ENCODE measurements at regions not wholly inside any gene's neighbourhood (a gene's known extent, or its start where the extent isn't known, plus 50 kb on each side); places are given as distances from the start of the nearest gene placed in this dataset.

- TF ChIP-seq, protein P1, sequence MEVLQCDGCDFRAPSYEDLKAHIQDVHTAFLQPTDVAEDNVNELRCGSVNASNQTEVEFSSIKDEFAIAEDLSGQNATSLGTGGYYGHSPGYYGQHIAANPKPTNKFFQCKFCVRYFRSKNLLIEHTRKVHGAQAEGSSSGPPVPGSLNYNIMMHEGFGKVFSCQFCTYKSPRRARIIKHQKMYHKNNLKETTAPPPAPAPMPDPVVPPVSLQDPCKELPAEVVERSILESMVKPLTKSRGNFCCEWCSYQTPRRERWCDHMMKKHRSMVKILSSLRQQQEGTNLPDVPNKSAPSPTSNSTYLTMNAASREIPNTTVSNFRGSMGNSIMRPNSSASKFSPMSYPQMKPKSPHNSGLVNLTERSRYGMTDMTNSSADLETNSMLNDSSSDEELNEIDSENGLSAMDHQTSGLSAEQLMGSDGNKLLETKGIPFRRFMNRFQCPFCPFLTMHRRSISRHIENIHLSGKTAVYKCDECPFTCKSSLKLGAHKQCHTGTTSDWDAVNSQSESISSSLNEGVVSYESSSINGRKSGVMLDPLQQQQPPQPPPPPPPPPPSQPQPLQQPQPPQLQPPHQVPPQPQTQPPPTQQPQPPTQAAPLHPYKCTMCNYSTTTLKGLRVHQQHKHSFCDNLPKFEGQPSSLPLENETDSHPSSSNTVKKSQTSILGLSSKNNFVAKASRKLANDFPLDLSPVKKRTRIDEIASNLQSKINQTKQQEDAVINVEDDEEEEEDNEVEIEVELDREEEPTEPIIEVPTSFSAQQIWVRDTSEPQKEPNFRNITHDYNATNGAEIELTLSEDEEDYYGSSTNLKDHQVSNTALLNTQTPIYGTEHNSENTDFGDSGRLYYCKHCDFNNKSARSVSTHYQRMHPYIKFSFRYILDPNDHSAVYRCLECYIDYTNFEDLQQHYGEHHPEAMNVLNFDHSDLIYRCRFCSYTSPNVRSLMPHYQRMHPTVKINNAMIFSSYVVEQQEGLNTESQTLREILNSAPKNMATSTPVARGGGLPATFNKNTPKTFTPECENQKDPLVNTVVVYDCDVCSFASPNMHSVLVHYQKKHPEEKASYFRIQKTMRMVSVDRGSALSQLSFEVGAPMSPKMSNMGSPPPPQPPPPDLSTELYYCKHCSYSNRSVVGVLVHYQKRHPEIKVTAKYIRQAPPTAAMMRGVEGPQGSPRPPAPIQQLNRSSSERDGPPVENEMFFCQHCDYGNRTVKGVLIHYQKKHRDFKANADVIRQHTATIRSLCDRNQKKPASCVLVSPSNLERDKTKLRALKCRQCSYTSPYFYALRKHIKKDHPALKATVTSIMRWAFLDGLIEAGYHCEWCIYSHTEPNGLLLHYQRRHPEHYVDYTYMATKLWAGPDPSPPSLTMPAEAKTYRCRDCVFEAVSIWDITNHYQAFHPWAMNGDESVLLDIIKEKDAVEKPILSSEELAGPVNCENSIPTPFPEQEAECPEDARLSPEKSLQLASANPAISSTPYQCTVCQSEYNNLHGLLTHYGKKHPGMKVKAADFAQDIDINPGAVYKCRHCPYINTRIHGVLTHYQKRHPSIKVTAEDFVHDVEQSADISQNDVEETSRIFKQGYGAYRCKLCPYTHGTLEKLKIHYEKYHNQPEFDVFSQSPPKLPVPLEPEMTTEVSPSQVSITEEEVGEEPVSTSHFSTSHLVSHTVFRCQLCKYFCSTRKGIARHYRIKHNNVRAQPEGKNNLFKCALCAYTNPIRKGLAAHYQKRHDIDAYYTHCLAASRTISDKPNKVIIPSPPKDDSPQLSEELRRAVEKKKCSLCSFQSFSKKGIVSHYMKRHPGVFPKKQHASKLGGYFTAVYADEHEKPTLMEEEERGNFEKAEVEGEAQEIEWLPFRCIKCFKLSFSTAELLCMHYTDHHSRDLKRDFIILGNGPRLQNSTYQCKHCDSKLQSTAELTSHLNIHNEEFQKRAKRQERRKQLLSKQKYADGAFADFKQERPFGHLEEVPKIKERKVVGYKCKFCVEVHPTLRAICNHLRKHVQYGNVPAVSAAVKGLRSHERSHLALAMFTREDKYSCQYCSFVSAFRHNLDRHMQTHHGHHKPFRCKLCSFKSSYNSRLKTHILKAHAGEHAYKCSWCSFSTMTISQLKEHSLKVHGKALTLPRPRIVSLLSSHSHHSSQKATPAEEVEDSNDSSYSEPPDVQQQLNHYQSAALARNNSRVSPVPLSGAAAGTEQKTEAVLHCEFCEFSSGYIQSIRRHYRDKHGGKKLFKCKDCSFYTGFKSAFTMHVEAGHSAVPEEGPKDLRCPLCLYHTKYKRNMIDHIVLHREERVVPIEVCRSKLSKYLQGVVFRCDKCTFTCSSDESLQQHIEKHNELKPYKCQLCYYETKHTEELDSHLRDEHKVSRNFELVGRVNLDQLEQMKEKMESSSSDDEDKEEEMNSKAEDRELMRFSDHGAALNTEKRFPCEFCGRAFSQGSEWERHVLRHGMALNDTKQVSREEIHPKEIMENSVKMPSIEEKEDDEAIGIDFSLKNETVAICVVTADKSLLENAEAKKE (CRISPR knock-in tag; IDR thresholded peaks at IDR 0.05): no peak
- TF ChIP-seq POLR2AphosphoS5 (IDR thresholded peaks at IDR 0.05; ENCODE audit: low read depth) (no peak), NANOG (IDR thresholded peaks at IDR 0.05; ENCODE audit: borderline replicate concordance) (no peak), CREB1 (CRISPR knock-in tag; IDR thresholded peaks at IDR 0.05; ENCODE audit: low read depth) (no peak), ZNF331 (CRISPR knock-in tag; IDR thresholded peaks at IDR 0.05; ENCODE audit: low read depth) (no peak)
These were observed 137.6 kb upstream of the WNT4 start (continued) for GRCh38 chr1:22280526-22280925.

DNA sequence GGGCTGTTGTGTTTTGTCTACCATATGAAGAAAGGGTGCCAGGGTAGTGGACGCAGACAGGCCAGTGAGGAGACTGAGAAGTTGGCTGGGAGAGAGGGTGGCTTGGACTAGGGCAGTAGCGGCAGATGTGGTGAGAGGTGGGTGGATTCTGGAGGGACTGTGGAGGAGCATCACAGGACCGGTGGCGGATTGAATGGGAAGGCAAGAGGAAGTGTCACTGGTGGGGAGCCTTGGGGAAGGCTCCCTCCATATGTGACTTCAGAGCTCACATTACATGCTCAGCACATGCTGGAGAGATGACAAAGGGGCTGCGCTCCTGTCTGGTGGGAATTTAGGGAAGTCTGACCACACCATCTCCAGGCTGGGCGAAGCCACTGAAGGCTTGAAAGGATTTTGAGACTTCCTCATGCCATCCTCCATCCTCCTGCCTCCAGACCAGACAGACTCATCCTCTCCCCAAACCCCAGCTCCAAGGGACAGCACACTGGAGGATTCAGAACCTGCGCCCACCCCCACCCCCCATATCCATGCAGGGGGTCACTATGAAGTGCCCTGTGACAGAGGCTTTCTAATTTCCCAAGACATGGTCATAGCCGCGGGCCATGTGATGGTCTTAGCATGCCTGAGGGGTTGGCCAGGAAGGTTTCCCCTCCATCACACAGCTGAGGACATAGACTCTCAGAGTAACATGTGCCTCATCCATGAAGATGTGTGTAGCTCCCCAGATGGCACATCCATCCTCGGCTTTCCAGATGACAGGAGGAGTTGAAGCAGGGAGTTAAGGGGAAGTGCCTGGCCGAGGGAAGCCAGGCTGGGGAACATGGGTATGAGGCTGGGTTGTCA is 138.8 kb upstream of the WNT4 start:
- Mint-ChIP-seq H3K4me1 (no peaks in the 10 kb centered on the region), H3K27me3 (ENCODE audit: insufficient read depth, low read depth, poor library complexity) (peaks cover 12% of the 10 kb centered on the region), H3K36me3 (ENCODE audit: low read depth) (no peaks in the 10 kb centered on the region; the same call in 2 of the 3 replicates), H3K4me3 (no peak overlapping the region), H3K27ac (no peak overlapping the region), H3K9me3 (peaks cover 6% of the 10 kb centered on the region)
- H3K79me2 ChIP-seq (replicated peaks; ENCODE audit: insufficient read depth): no peaks in the 10 kb centered on the region
- H3F3A ChIP-seq (replicated peaks; ENCODE audit: low read depth): no peaks in the 10 kb centered on the region
- H2AFZ ChIP-seq: no peak overlapping the region
- no peaks in the 10 kb centered on the region for H4K20me1 ChIP-seq (replicated peaks; ENCODE audit: insufficient read depth)
- H3K36me3 ChIP-seq (ENCODE audit: insufficient read depth): no peaks in the 10 kb centered on the region
- H3K9me2 ChIP-seq (ENCODE audit: insufficient read depth): no peaks in the 10 kb centered on the region
- H3K27me3 ChIP-seq (ENCODE audit: insufficient read depth): no peaks in the 10 kb centered on the region
- ATAC-seq: no peak
- DNase-seq (ENCODE audit: low spot score): no peak
- no peaks in the 10 kb centered on the region for H3K4me1 ChIP-seq (ENCODE audit: insufficient read depth)
- H3K27ac ChIP-seq (ENCODE audit: low read depth): no peak overlapping the region
- no peak overlapping the region for H3K4me3 ChIP-seq
- no peak overlapping the region for H3K4me2 ChIP-seq
- TF ChIP-seq ZNF114 (CRISPR knock-in tag; IDR thresholded peaks at IDR 0.05): no peak
- TF ChIP-seq NANOG (IDR thresholded peaks at IDR 0.05; ENCODE audit: borderline replicate concordance): no peak
- TF ChIP-seq STAT1 (IDR thresholded peaks at IDR 0.05; ENCODE audit: unreplicated experiment): no peak
- TF ChIP-seq EZH2phosphoT487 (IDR thresholded peaks at IDR 0.05; ENCODE audit: unreplicated experiment): no peak
- TF ChIP-seq EZH2 (IDR thresholded peaks at IDR 0.05; ENCODE audit: low read depth, unreplicated experiment): no peak
- no peak for TF ChIP-seq CREB1 (CRISPR knock-in tag; IDR thresholded peaks at IDR 0.05; ENCODE audit: low read depth)
- TF ChIP-seq POLR2AphosphoS5 (IDR thresholded peaks at IDR 0.05; ENCODE audit: low read depth): no peak
- TF ChIP-seq, protein P2, sequence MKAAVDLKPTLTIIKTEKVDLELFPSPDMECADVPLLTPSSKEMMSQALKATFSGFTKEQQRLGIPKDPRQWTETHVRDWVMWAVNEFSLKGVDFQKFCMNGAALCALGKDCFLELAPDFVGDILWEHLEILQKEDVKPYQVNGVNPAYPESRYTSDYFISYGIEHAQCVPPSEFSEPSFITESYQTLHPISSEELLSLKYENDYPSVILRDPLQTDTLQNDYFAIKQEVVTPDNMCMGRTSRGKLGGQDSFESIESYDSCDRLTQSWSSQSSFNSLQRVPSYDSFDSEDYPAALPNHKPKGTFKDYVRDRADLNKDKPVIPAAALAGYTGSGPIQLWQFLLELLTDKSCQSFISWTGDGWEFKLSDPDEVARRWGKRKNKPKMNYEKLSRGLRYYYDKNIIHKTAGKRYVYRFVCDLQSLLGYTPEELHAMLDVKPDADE (IDR thresholded peaks at IDR 0.05): no peak
- TF ChIP-seq, protein P3, sequence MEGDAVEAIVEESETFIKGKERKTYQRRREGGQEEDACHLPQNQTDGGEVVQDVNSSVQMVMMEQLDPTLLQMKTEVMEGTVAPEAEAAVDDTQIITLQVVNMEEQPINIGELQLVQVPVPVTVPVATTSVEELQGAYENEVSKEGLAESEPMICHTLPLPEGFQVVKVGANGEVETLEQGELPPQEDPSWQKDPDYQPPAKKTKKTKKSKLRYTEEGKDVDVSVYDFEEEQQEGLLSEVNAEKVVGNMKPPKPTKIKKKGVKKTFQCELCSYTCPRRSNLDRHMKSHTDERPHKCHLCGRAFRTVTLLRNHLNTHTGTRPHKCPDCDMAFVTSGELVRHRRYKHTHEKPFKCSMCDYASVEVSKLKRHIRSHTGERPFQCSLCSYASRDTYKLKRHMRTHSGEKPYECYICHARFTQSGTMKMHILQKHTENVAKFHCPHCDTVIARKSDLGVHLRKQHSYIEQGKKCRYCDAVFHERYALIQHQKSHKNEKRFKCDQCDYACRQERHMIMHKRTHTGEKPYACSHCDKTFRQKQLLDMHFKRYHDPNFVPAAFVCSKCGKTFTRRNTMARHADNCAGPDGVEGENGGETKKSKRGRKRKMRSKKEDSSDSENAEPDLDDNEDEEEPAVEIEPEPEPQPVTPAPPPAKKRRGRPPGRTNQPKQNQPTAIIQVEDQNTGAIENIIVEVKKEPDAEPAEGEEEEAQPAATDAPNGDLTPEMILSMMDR (conservative IDR thresholded peaks at IDR 0.05; ENCODE audit: low read depth in 2 of 2): no peak
